H1 (cell line): ENCODE measurements at regions not wholly inside any gene's neighbourhood (a gene's known extent, or its start where the extent isn't known, plus 50 kb on each side); places are given as distances from the start of the nearest gene placed in this dataset.

ENCODE experiments used
- CTCF ChIA-PET: fragments of 300-600 bp; sonication (Branson Sonifier 250); formaldehyde crosslinking; loops from one replicate; lab custom pipeline; 2021; ENCODE audit not compliant: partially characterized antibody; lab: Charles Lee
- POLR2A ChIA-PET: fragments of 300-600 bp; sonication (Branson Sonifier 250); formaldehyde crosslinking; loops from one replicate; lab custom pipeline; 2021; ENCODE audit warnings: inconsistent platforms; ENCODE audit not compliant: partially characterized antibody; lab: Charles Lee
- DNase-seq, 2 experiments: peaks; one replicate each; pipeline versions ENCODE4 v3.0.0 to v3.0.0-alpha.2; 2010 to 2022; ENCODE audit warnings: low spot score in 2 of 2, low read depth in 1 of 2, mixed read lengths in 1 of 2
- FAIRE-seq: peaks from 2 replicates; lab custom pipeline; 2011; peaks lifted over from hg19 to GRCh38; lab: Jason Lieb, UNC
- H2AFZ ChIP-seq: 2 replicates; pipeline ENCODE4 v1.8.1; 2012; ENCODE audit warnings: low read length, inconsistent platforms
- H2AK5ac ChIP-seq: 2 replicates; pipeline ENCODE4 v1.6.1; 2013; ENCODE audit warnings: low read depth, low read length
- H2BK120ac ChIP-seq: replicated peaks from 2 replicates; pipeline ENCODE3; 2013; ENCODE audit warnings: low read depth, low read length, inconsistent platforms
- H2BK12ac ChIP-seq: 2 replicates; pipeline ENCODE4 v1.6.1; 2013; ENCODE audit warnings: low read depth, low read length
- H2BK15ac ChIP-seq: 2 replicates; pipeline ENCODE4 v1.6.1; 2013; ENCODE audit warnings: low read length
- H2BK20ac ChIP-seq: 2 replicates; pipeline ENCODE4 v1.6.1; 2013; ENCODE audit warnings: low read length
- H2BK5ac ChIP-seq: 2 replicates; pipeline ENCODE4 v1.6.1; 2013; ENCODE audit warnings: low read depth, low read length
- H3K14ac ChIP-seq: 2 replicates; pipeline ENCODE4 v1.6.1; 2013; ENCODE audit warnings: inconsistent platforms; ENCODE audit not compliant: insufficient read length
- H3K18ac ChIP-seq: 2 replicates; pipeline ENCODE4 v1.6.1; 2013; ENCODE audit warnings: low read length; ENCODE audit errors: extremely low read depth
- H3K23ac ChIP-seq: 2 replicates; pipeline ENCODE4 v1.6.1; 2013; ENCODE audit warnings: inconsistent platforms; ENCODE audit not compliant: insufficient read length
- H3K23me2 ChIP-seq: 2 replicates; pipeline ENCODE4 v1.6.1; 2013; ENCODE audit warnings: low read depth, low read length
- H3K27ac ChIP-seq: 2 replicates; pipeline ENCODE4 v1.6.1; 2011; ENCODE audit warnings: low read depth, low read length, inconsistent platforms
- H3K27me3 ChIP-seq, 4 experiments: replicated peaks in 1 of 4; 1 replicate in 1 of 4; 2 replicates in 3 of 4; pipeline versions ENCODE4 v1.6.1 to v1.8.1; 2011 to 2013; ENCODE audit warnings: low read length in 3 of 4, mild to moderate bottlenecking in 3 of 4, inconsistent platforms in 2 of 4, mixed read lengths in 2 of 4, moderate library complexity in 1 of 4; ENCODE audit not compliant: control insufficient read depth in 3 of 4, insufficient read depth in 3 of 4; ENCODE audit errors: extremely low read depth in 1 of 4
- H3K36me3 ChIP-seq, 4 experiments: 2 replicates each; pipeline versions ENCODE4 v1.6.1 to v1.8.1; 2011 to 2013; ENCODE audit warnings: mild to moderate bottlenecking in 4 of 4, low read length in 3 of 4, moderate library complexity in 2 of 4, control low read depth in 1 of 4, inconsistent platforms in 1 of 4; ENCODE audit not compliant: insufficient read depth in 4 of 4, control insufficient read depth in 2 of 4
- H3K4ac ChIP-seq: replicated peaks from 2 replicates; pipeline ENCODE3; 2013; ENCODE audit warnings: low read length, low read depth, mixed read lengths, inconsistent platforms; ENCODE audit not compliant: insufficient read length
- H3K4me1 ChIP-seq, 4 experiments: replicated peaks in 1 of 4; 1 replicate in 1 of 4; 2 replicates in 3 of 4; pipeline versions ENCODE4 v1.6.1 to v1.8.1; 2011 to 2013; ENCODE audit warnings: low read length in 3 of 4, inconsistent platforms in 2 of 4, mixed read lengths in 1 of 4; ENCODE audit not compliant: insufficient read depth in 4 of 4, control insufficient read depth in 3 of 4
- H3K4me2 ChIP-seq, 2 experiments: 2 replicates each; pipeline versions ENCODE4 v1.6.1 to v1.8.1; 2011 to 2013; ENCODE audit warnings: low read depth in 2 of 2, low read length in 2 of 2, control low read depth in 1 of 2, inconsistent platforms in 1 of 2, mild to moderate bottlenecking in 1 of 2; ENCODE audit not compliant: insufficient read depth in 1 of 2
- H3K4me3 ChIP-seq, 4 experiments: fragments of 200-600, 300-600 bp in 1 of 4; sonication (generic), shearing (Covaris generic), sonication (Bioruptor Twin) in 1 of 4; 2 replicates each; pipeline versions ENCODE4 v1.5.1 to v1.8.1; 2011 to 2016; ENCODE audit warnings: low read length in 4 of 4, low read depth in 3 of 4, control low read depth in 2 of 4, inconsistent platforms in 2 of 4, mild to moderate bottlenecking in 2 of 4, mixed read lengths in 1 of 4, moderate library complexity in 1 of 4; ENCODE audit not compliant: insufficient read depth in 2 of 4; ENCODE audit errors: extremely low read depth in 1 of 4
- H3K56ac ChIP-seq: replicated peaks from 2 replicates; pipeline ENCODE3; 2013; ENCODE audit warnings: low read depth, mild to moderate bottlenecking, mixed read lengths, low read length, inconsistent platforms; ENCODE audit not compliant: insufficient read length
- H3K79me1 ChIP-seq: 2 replicates; pipeline ENCODE4 v1.6.1; 2013; ENCODE audit warnings: low read depth, low read length, control low read depth
- H3K79me2 ChIP-seq, 2 experiments: 2 replicates each; pipeline versions ENCODE4 v1.6.1 to v1.8.1; 2012 to 2013; ENCODE audit warnings: low read length in 2 of 2, mild to moderate bottlenecking in 2 of 2, inconsistent platforms in 1 of 2; ENCODE audit not compliant: insufficient read depth in 2 of 2, control insufficient read depth in 1 of 2
- H3K9ac ChIP-seq, 4 experiments: replicated peaks in 1 of 4; 1 replicate in 1 of 4; 2 replicates in 3 of 4; pipeline versions ENCODE4 v1.6.1 to v1.8.1; 2011 to 2013; ENCODE audit warnings: low read depth in 3 of 4, low read length in 3 of 4, control low read depth in 2 of 4, mild to moderate bottlenecking in 2 of 4, moderate library complexity in 2 of 4, inconsistent platforms in 1 of 4; ENCODE audit errors: extremely low read depth in 1 of 4
- H3K9me3 ChIP-seq, 2 experiments: 2 replicates each; pipeline versions ENCODE4 v1.6.1 to v1.8.1; 2012 to 2013; ENCODE audit warnings: mild to moderate bottlenecking in 2 of 2, moderate library complexity in 2 of 2, control low read depth in 1 of 2, inconsistent platforms in 1 of 2, low read depth in 1 of 2, low read length in 1 of 2, mixed read lengths in 1 of 2; ENCODE audit not compliant: insufficient read depth in 2 of 2
- H4K20me1 ChIP-seq, 2 experiments: replicated peaks in 1 of 2; 2 replicates each; pipeline versions ENCODE3 to v1.8.1; 2011 to 2013; ENCODE audit warnings: inconsistent platforms in 2 of 2, low read length in 2 of 2, mild to moderate bottlenecking in 1 of 2; ENCODE audit not compliant: insufficient read depth in 2 of 2, control insufficient read depth in 1 of 2
- H4K5ac ChIP-seq: 2 replicates; pipeline ENCODE4 v1.6.1; 2013; ENCODE audit warnings: low read length, low read depth, mixed read lengths, inconsistent platforms; ENCODE audit not compliant: insufficient read length
- H4K8ac ChIP-seq: 2 replicates; pipeline ENCODE4 v1.8.0; 2013; ENCODE audit warnings: mild to moderate bottlenecking, moderate library complexity, low read length, inconsistent platforms; ENCODE audit not compliant: insufficient read depth; ENCODE audit errors: extremely low read depth
- H4K91ac ChIP-seq: replicated peaks from 2 replicates; pipeline ENCODE3; 2013; ENCODE audit warnings: low read length, mixed read lengths, inconsistent platforms; ENCODE audit not compliant: insufficient read length
- BCL11A ChIP-seq, 2 experiments: IDR thresholded peaks; one replicate each; pipeline ENCODE4 v1.6.1; 2011; ENCODE audit warnings: low read depth in 2 of 2, low read length in 2 of 2, mild to moderate bottlenecking in 2 of 2
- CHD2 ChIP-seq: IDR thresholded peaks from 2 replicates; pipeline ENCODE4 v1.6.1; 2012; ENCODE audit warnings: low read length, improper control_type of control experiment
- GTF2F1 ChIP-seq: IDR thresholded peaks from 2 replicates; pipeline ENCODE4 v1.6.1; 2012; ENCODE audit warnings: low read depth, low read length, improper control_type of control experiment, borderline replicate concordance
- RAD21 ChIP-seq, 2 experiments: IDR thresholded peaks in 1 of 2; conservative IDR thresholded peaks in 1 of 2; 2 replicates each; pipeline ENCODE4 v1.6.1; 2011; ENCODE audit warnings: low read depth in 2 of 2, low read length in 2 of 2, improper control_type of control experiment in 1 of 2, inconsistent platforms in 1 of 2, mild to moderate bottlenecking in 1 of 2, moderate library complexity in 1 of 2
- SIRT6 ChIP-seq: IDR thresholded peaks from one replicate; pipeline ENCODE4 v1.7.1; 2012; ENCODE audit warnings: low read length, inconsistent platforms
- SUZ12 ChIP-seq: fragments of 200-600 bp; sonication (generic); IDR thresholded peaks from 2 replicates; pipeline ENCODE4 v1.6.1; 2012; ENCODE audit warnings: mild to moderate bottlenecking, inconsistent platforms, low read length, moderate library complexity, mixed read lengths
- WGBS, 2 experiments: shearing (Covaris generic) in 1 of 2; methylation state at CpG; one replicate each; pipeline versions ENCODE4 v1.1.6 to v1.1.7; 2013 to 2015; ENCODE audit warnings: low lambda C conversion rate in 2 of 2, mixed read lengths in 2 of 2, inconsistent platforms in 1 of 2, low coverage in 1 of 2, missing lambda C conversion rate in 1 of 2; ENCODE audit not compliant: insufficient replicate concordance in 2 of 2, insufficient coverage in 1 of 2, insufficient read length in 1 of 2; ENCODE audit errors: extremely low coverage in 1 of 2, missing lambda C conversion rate in 1 of 2; 5-methylcytosine and 5-hydroxymethylcytosine counted together
- TF ChIP-seq, protein P1 (sequence below), 3 experiments: IDR thresholded peaks; 1 replicate in 2 of 3; 2 replicates in 1 of 3; pipeline versions ENCODE4 v1.5.1 to v1.6.1; 2011; ENCODE audit warnings: low read length in 3 of 3, mild to moderate bottlenecking in 3 of 3, inconsistent platforms in 2 of 3, low read depth in 1 of 3, moderate library complexity in 1 of 3; ENCODE audit not compliant: insufficient read depth in 1 of 3; ENCODE audit errors: control extremely low read depth in 1 of 3

DNA sequence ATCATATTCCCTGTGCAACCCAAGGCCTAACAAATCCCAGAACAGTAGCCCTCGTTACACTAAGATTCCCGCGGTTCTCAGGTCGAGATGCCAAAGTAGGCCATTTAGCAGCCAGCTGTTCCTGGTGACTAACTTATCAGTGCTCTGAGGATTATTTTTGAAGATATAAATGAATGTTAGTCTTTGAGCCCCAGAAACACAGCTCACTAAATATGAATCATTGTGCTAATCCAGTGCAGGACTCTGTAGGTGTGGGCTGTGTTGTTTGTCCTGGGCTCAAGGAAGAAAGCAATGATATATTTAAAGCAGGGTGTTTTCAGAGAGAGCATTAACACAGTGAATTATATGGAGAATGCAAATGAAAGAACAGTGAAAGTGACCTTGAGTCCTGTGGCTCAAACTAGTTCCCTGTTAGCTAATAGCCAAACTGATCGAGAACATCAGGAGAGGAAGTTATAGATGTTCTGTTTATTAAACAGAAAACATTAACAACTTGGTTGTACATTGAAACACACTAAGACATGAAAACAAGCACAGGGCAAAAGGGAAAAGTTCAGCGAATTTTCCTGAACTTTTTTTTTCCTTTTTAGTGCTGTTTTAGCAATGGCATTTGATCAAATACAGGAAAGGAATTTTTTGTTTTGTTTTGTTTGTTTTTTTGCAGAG is 228.3 kb downstream of the RNF152 start:
- ChIA-PET POLR2A (no interaction called here), CTCF (interaction anchor here (0.5 to 1.7 kb wide), 5 partner anchors 10 to 271 kb away, joined by 3 to 4 read pairs (median 4); no protein-coding TSS in a partner anchor)
- Histone ChIP-seq H3K9me3 (peaks cover 3 to 4% of the 10 kb centered on the region in 2 experiments; a peak in 2 of 4 replicates), H3K79me2 (no peaks in the 10 kb centered on the region), H2BK15ac (no peak overlapping the region), H3K18ac (no peak overlapping the region), H3K4ac (no peak overlapping the region), H3K14ac (no peak overlapping the region), H2BK5ac (peak overlapping the region; percentile 3; the same call in 1 of the 2 replicates), H3K4me3 (no peak overlapping the region), H3K23ac (no peak overlapping the region), H3K36me3 (no peaks in the 10 kb centered on the region; a peak in 1 of 8 replicates), H2BK20ac (peak overlapping the region; percentile 24; the same call in 1 of the 2 replicates), H4K20me1 (no peaks in the 10 kb centered on the region), H2BK120ac (no peak overlapping the region), H3K4me2 (no peak overlapping the region), H3K79me1 (no peaks in the 10 kb centered on the region), H3K9ac (no peak overlapping the region), H2BK12ac (no peak overlapping the region), H3K4me1 (peaks cover 0 to 15% (median 12%) of the 10 kb centered on the region in 4 experiments), H3K27ac (no peak overlapping the region), H4K91ac (no peak overlapping the region), H3K56ac (no peak overlapping the region), H4K5ac (peak overlapping the region; percentile 34), H2AK5ac (no peak overlapping the region), H4K8ac (no peak overlapping the region), H3K23me2 (no peaks in the 10 kb centered on the region), H2AFZ (no peak overlapping the region), H3K27me3 (no peaks in the 10 kb centered on the region; a peak in 1 of 7 replicates)
- DNase-seq: no peak
- FAIRE-seq: no peak
- WGBS, 2 experiments: 89% methylated on average over 6 of the region's 6 CpGs; no CpG with 5 or more reads in 1 of the 2 experiments
- no peak for TF ChIP-seq SIRT6
- TF ChIP-seq GTF2F1: no peak
- no peak for TF ChIP-seq RAD21 (IDR thresholded peaks at IDR 0.05 in 1 of 2, conservative IDR thresholded peaks at IDR 0.05 in 1 of 2; ENCODE audit: low read depth in 2 of 2, low read length in 2 of 2)
- no peak for TF ChIP-seq CHD2
- no peak for TF ChIP-seq BCL11A (IDR thresholded peaks at IDR 0.05; ENCODE audit: low read depth in 2 of 2, low read length in 2 of 2)
- TF ChIP-seq SUZ12: no peak
- TF ChIP-seq, protein P1, sequence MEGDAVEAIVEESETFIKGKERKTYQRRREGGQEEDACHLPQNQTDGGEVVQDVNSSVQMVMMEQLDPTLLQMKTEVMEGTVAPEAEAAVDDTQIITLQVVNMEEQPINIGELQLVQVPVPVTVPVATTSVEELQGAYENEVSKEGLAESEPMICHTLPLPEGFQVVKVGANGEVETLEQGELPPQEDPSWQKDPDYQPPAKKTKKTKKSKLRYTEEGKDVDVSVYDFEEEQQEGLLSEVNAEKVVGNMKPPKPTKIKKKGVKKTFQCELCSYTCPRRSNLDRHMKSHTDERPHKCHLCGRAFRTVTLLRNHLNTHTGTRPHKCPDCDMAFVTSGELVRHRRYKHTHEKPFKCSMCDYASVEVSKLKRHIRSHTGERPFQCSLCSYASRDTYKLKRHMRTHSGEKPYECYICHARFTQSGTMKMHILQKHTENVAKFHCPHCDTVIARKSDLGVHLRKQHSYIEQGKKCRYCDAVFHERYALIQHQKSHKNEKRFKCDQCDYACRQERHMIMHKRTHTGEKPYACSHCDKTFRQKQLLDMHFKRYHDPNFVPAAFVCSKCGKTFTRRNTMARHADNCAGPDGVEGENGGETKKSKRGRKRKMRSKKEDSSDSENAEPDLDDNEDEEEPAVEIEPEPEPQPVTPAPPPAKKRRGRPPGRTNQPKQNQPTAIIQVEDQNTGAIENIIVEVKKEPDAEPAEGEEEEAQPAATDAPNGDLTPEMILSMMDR (IDR thresholded peaks at IDR 0.05; ENCODE audit: control extremely low read depth in 1 of 3, insufficient read depth in 1 of 3, low read depth in 1 of 3, low read length in 3 of 3): no peak
